Neural cell (in vitro differentiated cells): ENCODE measurements at regions not wholly inside any gene's neighbourhood (a gene's known extent, or its start where the extent isn't known, plus 50 kb on each side); places are given as distances from the start of the nearest gene placed in this dataset.

Experiments used
- EZH2 ChIP-seq: fragments of 200-600, 300-800 bp; shearing (Covaris generic), sonication (generic); IDR thresholded peaks from 2 replicates; pipeline ENCODE4 v1.6.1; 2014; ENCODE audit warnings: antibody characterized with exemption, low read length, borderline replicate concordance, mild to moderate bottlenecking; ENCODE audit not compliant: insufficient read depth, poor library complexity, severe bottlenecking
- POLR2AphosphoS5 ChIP-seq: IDR thresholded peaks from 2 replicates; pipeline ENCODE4 v1.6.1; 2012
- TF ChIP-seq, protein P1 (sequence below): fragments of 450-650 bp; IDR thresholded peaks from 2 replicates; pipeline ENCODE4 v1.5.1; 2014; ENCODE audit warnings: antibody characterized with exemption, mild to moderate bottlenecking, moderate library complexity; ENCODE audit not compliant: poor library complexity, severe bottlenecking

DNA sequence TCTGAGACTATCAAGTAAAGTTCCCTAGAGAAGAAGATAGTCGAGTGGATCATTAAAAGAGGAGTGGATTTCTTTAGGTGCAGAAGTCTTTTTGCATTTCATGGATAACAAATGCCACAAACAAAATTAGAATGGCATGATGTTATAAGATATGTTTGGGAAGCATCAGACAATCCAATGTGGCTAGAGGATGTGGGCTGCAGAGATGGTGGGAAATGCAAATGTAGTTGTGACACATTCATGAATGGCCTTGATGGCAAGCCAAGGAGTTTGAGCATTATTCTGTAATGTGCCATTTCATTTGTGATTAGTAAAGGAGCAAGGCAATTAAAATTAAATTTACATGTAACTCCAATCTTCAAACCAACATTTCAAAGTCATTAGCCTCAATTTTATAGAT lies 211.9 kb downstream of the CENPW start:
- TF ChIP-seq, protein P1, sequence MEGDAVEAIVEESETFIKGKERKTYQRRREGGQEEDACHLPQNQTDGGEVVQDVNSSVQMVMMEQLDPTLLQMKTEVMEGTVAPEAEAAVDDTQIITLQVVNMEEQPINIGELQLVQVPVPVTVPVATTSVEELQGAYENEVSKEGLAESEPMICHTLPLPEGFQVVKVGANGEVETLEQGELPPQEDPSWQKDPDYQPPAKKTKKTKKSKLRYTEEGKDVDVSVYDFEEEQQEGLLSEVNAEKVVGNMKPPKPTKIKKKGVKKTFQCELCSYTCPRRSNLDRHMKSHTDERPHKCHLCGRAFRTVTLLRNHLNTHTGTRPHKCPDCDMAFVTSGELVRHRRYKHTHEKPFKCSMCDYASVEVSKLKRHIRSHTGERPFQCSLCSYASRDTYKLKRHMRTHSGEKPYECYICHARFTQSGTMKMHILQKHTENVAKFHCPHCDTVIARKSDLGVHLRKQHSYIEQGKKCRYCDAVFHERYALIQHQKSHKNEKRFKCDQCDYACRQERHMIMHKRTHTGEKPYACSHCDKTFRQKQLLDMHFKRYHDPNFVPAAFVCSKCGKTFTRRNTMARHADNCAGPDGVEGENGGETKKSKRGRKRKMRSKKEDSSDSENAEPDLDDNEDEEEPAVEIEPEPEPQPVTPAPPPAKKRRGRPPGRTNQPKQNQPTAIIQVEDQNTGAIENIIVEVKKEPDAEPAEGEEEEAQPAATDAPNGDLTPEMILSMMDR, result no peak
- TF ChIP-seq POLR2AphosphoS5 (no peak), EZH2 (no peak)
